Erythroblast (primary cell): ENCODE measurements at regions not wholly inside any gene's neighbourhood (a gene's known extent, or its start where the extent isn't known, plus 50 kb on each side); places are given as distances from the start of the nearest gene placed in this dataset.

Experiments
- DNase-seq, 2 experiments: peaks; one replicate each; lab custom pipeline; 2025; lab: John Stamatoyannopoulos, UW
- GATA1 ChIP-seq: IDR thresholded peaks from 2 replicates; pipeline ENCODE4 v1.6.1; 2011; ENCODE audit warnings: low read depth, mild to moderate bottlenecking, control low read depth, low read length, moderate library complexity
- POLR2A ChIP-seq: IDR thresholded peaks from 2 replicates; pipeline ENCODE4 v1.6.1; 2011; ENCODE audit warnings: mild to moderate bottlenecking, low read length

DNA sequence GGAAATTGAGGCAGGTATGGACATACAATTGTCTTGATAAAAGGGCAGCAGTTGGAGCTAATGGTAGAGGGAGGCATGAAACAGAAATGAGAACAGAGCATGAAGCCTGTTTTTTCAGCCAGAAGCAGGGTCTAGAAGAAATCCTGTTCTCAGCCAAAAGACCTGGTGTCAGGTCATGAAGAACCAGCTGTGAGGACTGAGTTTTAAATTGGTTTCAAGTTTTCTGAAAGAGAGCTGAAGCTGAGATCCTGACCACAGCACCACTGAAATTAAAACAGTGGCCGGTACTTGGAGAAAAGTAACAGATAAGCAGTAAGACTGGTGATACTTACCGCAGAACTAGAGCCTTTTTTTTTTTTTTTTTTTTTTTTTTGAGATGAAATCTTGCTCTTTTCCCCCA lies 283.8 kb upstream of the BMP2 start:
- DNase-seq: no peak
- TF ChIP-seq POLR2A (no peak), GATA1 (no peak)

DNA sequence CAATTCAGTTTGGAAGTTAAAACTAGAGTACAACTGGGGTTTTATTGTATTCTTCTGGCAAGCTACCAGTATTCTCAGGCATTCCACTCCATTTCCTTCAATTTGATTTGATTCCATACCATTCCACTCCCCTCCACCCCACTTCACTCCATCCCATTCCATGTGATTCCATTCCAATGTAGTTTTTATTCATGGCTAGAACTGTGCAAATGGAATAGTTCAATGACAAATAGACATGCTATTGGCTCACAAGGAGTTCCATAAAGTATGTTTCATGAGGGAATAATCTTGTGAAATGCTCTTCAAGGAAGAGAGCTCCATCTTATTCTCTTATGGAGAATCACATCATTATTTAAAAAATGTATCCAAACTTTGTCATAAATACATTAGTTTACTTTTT lies 285.0 kb upstream of the BMP2 start:
- TF ChIP-seq GATA1: no peak
- no peak for TF ChIP-seq POLR2A
- no peak for DNase-seq

DNA sequence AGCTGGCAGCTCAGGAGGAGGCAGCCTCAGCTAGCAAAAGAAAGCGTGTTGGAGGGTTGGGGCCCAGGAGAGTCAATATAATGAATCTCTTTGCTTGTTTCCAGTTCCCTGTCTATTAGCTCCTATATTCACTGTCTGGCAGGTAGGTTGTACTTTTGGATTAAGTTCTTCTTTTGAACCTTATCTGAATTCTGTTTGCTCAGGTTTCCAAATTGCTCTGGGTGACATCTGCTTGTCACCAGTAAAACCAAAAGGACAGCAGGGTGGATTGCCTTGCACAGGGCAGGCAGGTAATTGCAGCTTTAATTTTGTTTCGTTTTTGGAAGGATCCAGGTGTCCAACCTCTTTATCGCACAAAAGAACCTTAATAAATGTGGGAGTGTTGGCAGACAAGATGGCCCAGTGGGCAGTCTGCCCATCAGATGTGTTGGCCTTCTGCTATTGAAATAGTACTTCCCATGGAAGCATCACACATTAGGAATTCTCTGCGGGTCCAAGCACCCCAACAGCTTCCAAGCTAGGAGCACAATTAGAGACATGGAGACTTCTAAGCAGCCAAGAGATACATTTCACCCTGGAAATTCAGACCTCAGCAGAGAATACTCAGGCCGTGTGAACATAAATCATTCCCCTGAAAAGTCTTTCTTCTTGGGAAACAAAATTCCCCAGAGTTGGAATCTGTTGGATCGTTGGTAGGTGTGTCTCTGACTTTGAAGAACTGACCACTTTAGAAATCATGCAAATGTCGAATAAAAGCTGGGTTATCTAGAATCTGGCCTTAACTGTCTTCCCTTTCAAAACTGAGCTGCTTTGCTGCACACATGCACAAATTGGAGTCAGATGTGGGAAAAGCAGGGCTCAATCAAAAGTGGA lies 286.9 kb upstream of the BMP2 start:
- no peak for TF ChIP-seq POLR2A
- TF ChIP-seq GATA1: no peak
- DNase-seq: no peak

DNA sequence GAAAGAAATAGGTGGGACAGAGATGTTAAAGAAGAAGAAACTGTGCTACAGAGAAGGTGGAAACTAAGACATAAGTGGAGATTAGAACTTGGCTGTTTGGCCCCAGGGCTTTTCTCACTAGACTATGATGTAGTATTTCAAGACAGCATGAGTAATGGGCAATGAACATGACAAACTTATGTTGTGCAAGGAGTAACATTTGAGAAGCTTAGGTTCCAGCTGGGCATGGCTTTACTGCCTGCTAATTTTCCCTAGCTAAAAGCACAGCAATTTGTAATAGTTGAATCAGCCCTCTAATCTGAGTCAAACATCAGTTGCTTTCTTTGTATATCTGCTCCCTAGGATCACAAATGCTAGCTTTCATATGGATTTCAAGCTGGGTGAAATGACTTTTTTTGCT lies 294.3 kb upstream of the BMP2 start:
- no peak for TF ChIP-seq POLR2A
- no peak for TF ChIP-seq GATA1
- no peak for DNase-seq

DNA sequence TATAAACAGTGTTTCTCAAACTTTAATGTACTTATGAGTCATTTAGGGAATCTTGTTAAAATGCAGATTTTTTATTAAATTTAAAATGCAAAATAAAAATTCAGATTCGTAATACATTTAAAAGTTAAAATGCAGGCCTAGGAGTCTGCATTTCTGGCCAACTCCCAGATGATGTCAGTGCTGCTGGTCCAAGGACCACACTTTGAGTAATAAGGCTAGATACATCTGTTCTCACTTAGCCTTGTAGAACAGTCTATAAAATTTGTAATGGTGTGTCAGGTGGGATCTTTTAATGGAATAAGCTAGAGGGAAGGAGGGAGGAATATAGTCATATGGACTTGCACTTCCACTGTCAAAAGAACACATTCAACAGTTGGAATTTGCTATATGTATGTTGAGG lies 295.6 kb upstream of the BMP2 start:
- TF ChIP-seq GATA1 (no peak), POLR2A (no peak)
- no peak for DNase-seq

DNA sequence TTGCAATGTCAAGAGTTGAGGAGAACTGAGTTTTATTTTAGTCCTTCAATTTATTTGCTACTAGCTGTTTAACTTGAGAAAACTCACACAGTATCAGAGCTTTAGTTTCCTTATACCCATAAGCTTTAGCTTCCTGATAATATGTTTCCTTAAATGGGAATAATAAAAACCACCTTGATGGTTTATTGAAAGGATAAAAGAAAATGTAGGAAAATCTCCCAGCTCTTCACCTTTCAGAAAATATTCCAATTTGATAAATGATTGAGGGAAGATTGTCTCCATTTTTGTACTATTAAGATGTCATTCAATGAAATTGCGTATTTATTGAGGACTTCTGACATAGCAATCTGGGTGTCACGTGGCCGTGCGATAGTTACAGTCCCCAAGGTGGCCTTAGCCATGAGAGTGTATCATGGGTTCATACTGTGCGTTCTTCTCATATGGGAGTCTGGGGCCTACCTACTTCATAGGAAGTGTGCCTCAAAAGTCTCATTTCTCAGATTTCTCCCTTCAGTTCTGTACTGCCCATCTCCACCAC lies 296.3 kb upstream of the BMP2 start:
- no peak for DNase-seq
- TF ChIP-seq GATA1 (no peak), POLR2A (no peak)

DNA sequence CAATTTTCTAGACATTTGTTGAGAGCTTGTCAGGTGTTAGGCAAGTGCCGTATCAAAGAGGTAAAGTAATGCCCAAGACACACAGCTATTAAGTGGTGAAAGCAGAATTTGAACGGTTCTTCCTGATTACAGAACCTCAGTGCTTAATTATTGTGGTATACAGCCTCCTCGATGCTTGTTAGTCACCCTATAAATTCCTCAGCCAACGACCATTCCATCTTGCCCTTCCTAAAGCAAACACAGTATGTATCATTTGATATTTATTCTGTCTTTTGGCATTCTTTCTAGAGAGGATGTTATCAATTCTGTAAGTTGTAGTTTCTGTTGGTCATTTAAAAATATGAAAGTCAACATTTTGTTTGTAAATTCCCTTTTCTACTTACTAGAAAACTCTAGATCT lies 297.8 kb upstream of the BMP2 start:
- no peak for TF ChIP-seq GATA1
- TF ChIP-seq POLR2A: no peak
- no peak for DNase-seq

DNA sequence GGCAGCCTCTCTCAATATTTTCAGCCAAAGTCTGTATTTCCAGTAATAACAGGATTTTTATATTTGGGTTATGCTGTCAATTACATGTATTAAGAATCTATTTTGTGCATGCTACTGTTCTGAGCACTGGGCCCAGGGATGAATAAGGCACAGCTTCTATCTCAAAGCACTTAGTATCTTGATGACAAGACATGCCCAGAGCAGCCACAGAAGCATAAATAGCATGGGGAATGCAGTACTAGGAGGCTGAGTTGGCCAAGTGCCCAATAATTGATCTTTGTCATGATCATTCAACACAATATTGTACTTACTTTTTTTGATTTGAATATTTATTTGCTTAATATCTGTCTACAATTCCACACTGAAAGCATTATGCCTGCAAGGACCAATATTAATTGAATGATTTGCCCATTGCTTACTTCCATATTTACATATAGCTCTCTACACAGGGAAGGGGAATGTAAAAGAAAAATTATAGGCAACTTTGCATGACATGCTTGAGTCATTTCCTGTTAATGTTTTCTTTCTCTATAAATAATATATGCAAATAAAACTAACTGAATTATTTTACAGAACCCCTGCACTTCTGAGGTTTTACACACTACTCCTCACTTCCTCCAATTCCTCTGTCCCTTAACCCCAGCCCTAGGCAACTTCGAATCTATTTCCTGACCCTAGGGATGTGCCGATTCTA lies 298.9 kb upstream of the BMP2 start:
- TF ChIP-seq POLR2A (no peak), GATA1 (no peak)
- no peak for DNase-seq

DNA sequence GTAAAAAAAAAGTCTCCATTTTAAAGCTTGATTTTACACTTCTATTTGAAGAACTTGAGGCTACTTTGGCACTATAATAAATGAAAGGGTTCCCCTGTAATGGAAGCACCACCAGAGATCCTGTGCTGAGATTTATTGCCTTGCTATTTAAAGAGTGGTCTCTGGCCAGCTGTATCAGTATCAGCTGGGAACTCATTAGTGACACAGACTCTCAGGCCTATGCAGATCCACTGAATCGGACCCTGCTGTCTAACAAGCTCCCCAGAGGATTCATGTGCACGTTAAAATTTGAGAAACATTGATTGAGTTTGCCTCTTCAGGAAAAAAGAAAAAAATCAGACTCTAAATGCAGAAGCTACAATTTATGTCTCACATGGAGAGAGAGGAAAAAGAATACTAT lies 299.9 kb upstream of the BMP2 start:
- TF ChIP-seq POLR2A: no peak
- TF ChIP-seq GATA1: no peak
- DNase-seq: no peak

DNA sequence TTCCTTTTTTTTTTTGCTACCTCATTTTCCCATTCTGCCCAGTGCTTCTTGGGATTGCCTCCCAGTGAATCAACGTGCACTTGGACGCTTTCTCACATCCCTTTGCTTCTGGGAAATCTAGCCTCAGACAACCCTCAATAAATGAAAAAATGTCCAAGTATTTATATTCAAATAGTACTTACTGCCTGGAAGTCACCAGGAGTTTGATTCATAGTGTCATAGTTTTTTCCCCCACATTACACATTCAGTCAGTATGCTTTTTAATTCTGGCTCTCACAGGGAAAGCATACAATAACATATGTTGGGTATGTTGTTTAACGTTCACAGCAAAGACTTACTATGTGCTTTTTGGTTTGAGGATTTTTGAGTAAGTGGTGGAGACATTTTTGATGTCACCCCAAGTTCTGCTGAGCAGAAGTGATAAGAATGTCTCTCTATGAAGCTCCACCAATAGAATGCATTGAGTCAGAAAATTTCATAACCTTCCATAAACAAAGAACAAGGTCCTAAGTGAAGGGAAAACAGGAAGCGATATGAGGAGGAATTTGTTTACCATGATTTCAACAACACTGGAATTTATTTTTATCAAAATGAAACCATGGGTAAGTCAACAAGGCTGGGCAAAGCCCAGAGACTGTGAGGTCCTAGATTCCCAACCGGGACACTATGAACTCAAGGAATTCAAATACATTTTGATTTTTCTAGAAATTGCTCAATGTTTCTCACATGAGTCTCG lies 301.2 kb upstream of the BMP2 start:
- TF ChIP-seq GATA1 (no peak), POLR2A (no peak)
- no peak for DNase-seq

DNA sequence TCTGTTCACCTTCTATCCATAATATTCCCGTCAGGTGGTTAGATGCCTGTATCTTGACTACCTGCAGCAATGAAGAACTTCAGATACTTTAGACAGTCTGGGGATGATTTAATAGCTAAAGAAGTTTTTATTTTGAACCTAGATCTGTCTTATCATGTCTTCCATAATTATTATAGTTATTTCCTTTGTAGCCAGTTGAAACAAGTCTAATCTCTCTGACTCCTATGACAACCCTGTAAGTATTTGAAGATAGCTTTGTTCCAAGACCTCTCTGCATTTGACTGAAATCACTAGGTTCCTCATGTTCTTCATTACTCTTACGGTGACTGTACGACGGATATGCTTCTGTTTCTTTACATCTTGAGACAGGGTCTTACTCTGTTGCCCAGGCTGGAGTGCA lies 316.6 kb upstream of the BMP2 start:
- TF ChIP-seq GATA1 (no peak), POLR2A (no peak)
- DNase-seq: no peak

DNA sequence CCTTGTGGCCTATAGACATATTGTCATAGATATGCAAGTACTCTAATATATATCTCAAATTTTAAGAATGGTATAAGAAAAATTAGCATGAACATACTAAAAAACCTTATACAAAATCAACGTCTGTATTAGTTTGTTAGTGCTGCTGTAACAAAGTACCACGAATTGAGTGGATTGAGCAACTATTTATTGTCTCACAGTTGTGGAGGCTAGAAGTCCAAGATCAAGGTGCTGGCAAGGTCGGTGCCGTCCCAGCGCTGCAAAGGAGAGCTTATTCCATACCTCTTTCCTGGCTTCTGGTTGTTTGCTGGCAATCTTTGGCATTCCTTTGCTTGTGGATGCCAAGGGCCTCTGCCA lies 317.6 kb upstream of the FERMT1 start:
- no peak for DNase-seq
- no peak for TF ChIP-seq POLR2A
- no peak for TF ChIP-seq GATA1

DNA sequence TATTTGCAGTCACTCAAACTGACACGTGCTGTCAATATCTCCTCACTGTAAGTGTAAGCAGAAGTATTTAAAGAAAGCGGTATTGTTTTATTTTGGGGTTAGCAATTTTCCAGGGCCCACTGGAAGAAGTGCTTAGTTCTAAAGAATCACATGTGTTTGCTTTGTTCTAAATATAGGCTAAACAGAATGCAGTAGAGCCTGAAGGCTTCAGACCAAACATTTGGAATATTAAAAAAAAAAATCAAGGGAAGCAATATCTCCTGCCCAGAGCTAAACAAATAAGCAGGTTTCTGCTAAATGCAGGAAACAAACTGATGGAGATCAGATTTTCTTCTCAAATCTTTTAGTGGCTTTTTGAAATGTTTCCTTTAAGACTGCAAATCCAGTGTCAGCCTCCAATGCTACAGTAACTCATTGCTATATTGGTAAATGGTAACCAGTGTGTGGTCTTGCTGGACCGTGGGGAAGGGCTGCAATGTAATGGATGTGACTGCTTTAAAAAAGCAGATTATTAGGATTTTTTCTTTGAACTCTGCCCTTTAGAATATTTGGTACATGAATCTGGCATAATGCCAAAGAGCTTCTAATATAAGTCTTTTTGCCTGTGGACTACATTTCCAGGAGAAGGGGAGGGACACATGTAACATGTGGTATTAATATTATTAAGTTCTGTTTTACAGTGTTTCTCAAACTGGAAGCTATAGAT lies 317.1 kb upstream of the FERMT1 start:
- no peak for DNase-seq
- no peak for TF ChIP-seq GATA1
